ENCODE measurements at regions not wholly inside any gene's neighbourhood (a gene's known extent, or its start where the extent isn't known, plus 50 kb on each side); places are given as distances from the start of the nearest gene placed in this dataset.
A peak's percentile ranks its signal among the peaks of the same experiment; 100 is the strongest.
"Not testable (repeated sequence)": the region's sequence is repeated elsewhere in the genome, so short reads cannot be mapped to it uniquely, and the experiment has no call there.

DNA sequence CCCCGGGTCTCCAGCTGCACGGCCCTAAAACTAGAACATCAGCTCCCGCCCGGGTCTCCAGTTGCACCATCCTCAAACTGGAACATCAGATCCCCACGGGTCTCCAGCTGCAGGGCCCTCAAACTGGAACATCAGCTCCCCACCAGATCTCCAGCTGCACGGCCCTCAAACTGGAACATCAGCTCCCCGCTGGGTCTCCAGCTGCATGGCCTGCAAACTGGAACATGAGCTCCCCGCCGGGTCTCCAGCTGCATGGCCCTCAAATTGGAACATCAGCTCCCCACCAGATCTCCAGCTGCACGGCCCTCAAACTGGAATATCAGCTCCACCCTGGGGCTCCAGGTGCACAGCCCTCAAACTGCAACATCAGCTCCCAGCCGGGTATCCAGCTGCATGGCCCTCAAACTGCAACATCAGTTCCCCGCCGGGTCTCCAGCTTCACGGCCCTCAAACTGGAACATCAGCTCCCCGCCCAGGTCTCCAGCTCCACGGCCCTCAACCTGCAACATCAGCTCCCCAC, 93.5 kb upstream of the LPCAT1 start:
- H3K4me3 Mint-ChIP-seq; intact Hi-C loops (cut with micrococcal nuclease); H3K9me3 Mint-ChIP-seq; H3K27ac Mint-ChIP-seq: not testable (repeated sequence)
- Mint-ChIP-seq H3K36me3 (ENCODE audit: low read depth) (peaks cover 62% of the 10 kb centered on the region), H3K4me1 (ENCODE audit: low read depth) (peaks cover 22% of the 10 kb centered on the region), H3K27me3 (peaks cover 57% of the 10 kb centered on the region)

DNA sequence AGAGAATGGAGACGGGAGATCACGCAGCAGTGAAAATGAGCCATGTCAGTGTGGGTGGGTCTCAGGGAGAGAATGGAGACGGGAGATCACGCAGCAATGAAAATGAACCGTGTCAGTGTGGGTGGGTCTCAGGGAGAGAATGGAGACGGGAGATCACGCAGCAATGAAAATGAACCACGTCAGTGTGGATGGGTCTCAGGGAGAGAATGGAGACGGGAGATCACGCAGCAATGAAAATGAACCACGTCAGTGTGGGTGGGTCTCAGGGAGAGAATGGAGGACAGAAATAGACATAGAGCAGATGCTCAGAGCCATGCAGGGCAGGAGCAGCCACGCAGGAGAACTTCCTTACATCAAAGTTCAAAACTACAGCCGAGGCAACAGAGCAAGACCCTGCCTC, 89.8 kb upstream of the LPCAT1 start:
- peaks cover 18% of the 10 kb centered on the region for H3K4me1 Mint-ChIP-seq (ENCODE audit: low read depth)
- H3K4me3 Mint-ChIP-seq; intact Hi-C loops (cut with micrococcal nuclease); H3K27ac Mint-ChIP-seq; H3K9me3 Mint-ChIP-seq: not testable (repeated sequence)
- peaks cover 62% of the 10 kb centered on the region for H3K27me3 Mint-ChIP-seq
- peaks cover 37% of the 10 kb centered on the region for H3K36me3 Mint-ChIP-seq (ENCODE audit: low read depth)

- H3K4me3 Mint-ChIP-seq; H3K27ac Mint-ChIP-seq; H3K9me3 Mint-ChIP-seq; intact Hi-C loops (cut with micrococcal nuclease): not testable (repeated sequence)
- H3K27me3 Mint-ChIP-seq = peaks cover 73% of the 10 kb centered on the region
- peaks cover 18% of the 10 kb centered on the region for H3K36me3 Mint-ChIP-seq (ENCODE audit: low read depth)
- H3K4me1 Mint-ChIP-seq (ENCODE audit: low read depth) = peaks cover 13% of the 10 kb centered on the region
These were observed 86.8 kb upstream of the LPCAT1 start for GRCh38 chr5:1610526-1610925.

GRCh38 chr5:1609111-1609510, 85.4 kb upstream of the LPCAT1 start:
- H3K9me3 Mint-ChIP-seq; intact Hi-C loops (cut with micrococcal nuclease); H3K27ac Mint-ChIP-seq; H3K4me3 Mint-ChIP-seq: not testable (repeated sequence)
- H3K36me3 Mint-ChIP-seq (ENCODE audit: low read depth) = peaks cover 18% of the 10 kb centered on the region
- H3K27me3 Mint-ChIP-seq = peaks cover 75% of the 10 kb centered on the region
- H3K4me1 Mint-ChIP-seq (ENCODE audit: low read depth) = peaks cover 13% of the 10 kb centered on the region

DNA sequence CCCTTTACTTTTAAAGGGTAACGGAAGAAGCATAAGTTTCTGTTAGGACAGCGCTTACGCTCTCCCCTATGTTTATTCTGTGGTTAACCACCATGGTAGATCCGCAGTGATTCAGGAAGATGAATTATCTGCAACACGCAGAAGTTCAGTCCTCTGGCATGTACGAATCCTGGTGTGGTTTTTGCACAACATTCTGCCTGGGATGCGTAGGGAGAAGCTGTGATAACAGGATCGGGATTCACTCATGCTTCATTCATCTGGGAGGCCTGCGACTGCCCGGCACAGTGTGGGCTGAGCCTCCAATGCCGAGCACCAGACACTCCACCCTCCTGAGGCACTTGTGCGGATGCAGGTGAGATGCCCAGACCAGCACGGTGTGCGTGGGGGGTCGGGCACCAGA, 84.6 kb upstream of the LPCAT1 start:
- H3K9me3 Mint-ChIP-seq; intact Hi-C loops (cut with micrococcal nuclease); H3K4me3 Mint-ChIP-seq; H3K27ac Mint-ChIP-seq: not testable (repeated sequence)
- Mint-ChIP-seq H3K4me1 (ENCODE audit: low read depth) (peaks cover 13% of the 10 kb centered on the region), H3K36me3 (ENCODE audit: low read depth) (peaks cover 17% of the 10 kb centered on the region), H3K27me3 (peaks cover 79% of the 10 kb centered on the region)

DNA sequence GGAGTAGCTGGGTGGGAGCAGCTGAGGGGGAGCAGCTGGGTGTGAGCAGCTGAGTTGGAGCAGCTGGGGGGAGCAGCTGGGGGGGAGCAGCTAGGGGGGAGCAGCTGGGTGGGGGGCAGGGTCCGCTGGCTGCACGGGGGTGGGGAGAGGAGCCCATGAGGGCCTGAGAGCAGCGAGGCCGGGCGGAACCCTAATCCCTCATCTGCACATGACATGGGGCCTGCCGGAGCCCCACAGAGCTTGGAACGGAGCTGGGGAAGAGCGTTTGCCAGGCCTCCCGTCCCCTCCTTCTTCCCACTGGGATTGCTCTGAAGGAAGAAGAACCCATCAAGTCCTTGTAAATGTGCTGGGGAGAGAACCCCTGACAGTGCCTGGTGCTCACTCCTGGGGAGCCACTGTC, 83.2 kb upstream of the LPCAT1 start:
- H3K4me3 Mint-ChIP-seq; intact Hi-C loops (cut with micrococcal nuclease); H3K27ac Mint-ChIP-seq; H3K9me3 Mint-ChIP-seq; H3K36me3 Mint-ChIP-seq (ENCODE audit: low read depth): not testable (repeated sequence)
- Mint-ChIP-seq H3K4me1 (ENCODE audit: low read depth) (peaks cover 13% of the 10 kb centered on the region), H3K27me3 (peaks cover 72% of the 10 kb centered on the region)

GRCh38 chr5:1603916-1604315, 80.2 kb upstream of the LPCAT1 start:
- Mint-ChIP-seq H3K4me1 (ENCODE audit: low read depth) (peaks cover 15% of the 10 kb centered on the region), H3K36me3 (ENCODE audit: low read depth) (peaks cover 11% of the 10 kb centered on the region), H3K27me3 (peaks cover 62% of the 10 kb centered on the region)
- H3K27ac Mint-ChIP-seq; H3K9me3 Mint-ChIP-seq; intact Hi-C loops (cut with micrococcal nuclease); H3K4me3 Mint-ChIP-seq: not testable (repeated sequence)

GRCh38 chr5:1601565-1601964, 77.8 kb upstream of the LPCAT1 start:
- Mint-ChIP-seq H3K27me3 (peaks cover 55% of the 10 kb centered on the region), H3K36me3 (ENCODE audit: low read depth) (peaks cover 22% of the 10 kb centered on the region)
- intact Hi-C loops (cut with micrococcal nuclease); H3K27ac Mint-ChIP-seq; H3K9me3 Mint-ChIP-seq; H3K4me3 Mint-ChIP-seq; H3K4me1 Mint-ChIP-seq (ENCODE audit: low read depth): not testable (repeated sequence)

DNA sequence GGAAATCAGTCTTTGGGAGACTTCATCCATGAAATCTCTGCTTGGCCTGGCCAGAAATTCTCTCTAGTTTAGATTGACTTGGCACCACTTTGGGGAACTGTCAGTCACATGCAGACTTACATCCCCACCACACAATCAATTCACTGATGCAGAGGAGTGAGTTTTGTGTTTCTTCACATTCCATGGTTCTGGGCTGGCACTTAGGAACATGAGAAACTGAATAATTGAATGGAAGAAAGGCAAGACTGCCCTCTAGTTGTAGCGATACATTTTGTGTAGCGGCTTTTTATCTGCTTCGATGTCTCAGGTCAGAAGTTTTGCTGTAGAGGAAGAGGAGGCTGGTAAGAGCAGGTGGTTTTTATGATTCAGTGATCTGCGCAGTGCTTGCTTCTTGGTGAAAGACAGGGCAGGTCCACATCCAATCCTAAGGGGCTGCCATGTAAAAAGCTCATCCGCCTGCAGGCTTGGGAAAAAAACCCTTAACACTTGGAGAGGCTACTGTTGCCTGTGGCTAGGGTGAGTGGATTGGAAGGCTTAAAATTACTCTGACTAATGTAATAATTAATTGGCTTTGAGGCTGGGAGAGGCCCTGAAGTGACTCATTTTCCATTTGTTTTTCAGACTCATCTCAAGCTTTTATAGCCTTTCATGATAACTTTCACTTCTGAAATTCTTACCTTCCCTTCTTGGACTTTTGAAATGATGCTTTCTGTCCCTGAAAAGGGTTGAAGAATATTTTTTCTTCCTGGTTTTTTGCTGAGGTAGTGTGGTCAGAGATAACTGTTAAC, 75.4 kb upstream of the LPCAT1 start:
- H3K4me1 Mint-ChIP-seq (ENCODE audit: low read depth); H3K27ac Mint-ChIP-seq; H3K4me3 Mint-ChIP-seq; H3K9me3 Mint-ChIP-seq: not testable (repeated sequence)
- intact Hi-C loops (cut with micrococcal nuclease) = loop anchor here (10.0 kb wide), 1 partner anchor 94 kb away; no protein-coding TSS in a partner anchor
- peaks cover 27% of the 10 kb centered on the region for H3K36me3 Mint-ChIP-seq (ENCODE audit: low read depth)
- peaks cover 56% of the 10 kb centered on the region for H3K27me3 Mint-ChIP-seq

GRCh38 chr5:1597093-1597473, 73.3 kb upstream of the LPCAT1 start:
- peaks cover 20% of the 10 kb centered on the region for H3K4me1 Mint-ChIP-seq (ENCODE audit: low read depth)

DNA sequence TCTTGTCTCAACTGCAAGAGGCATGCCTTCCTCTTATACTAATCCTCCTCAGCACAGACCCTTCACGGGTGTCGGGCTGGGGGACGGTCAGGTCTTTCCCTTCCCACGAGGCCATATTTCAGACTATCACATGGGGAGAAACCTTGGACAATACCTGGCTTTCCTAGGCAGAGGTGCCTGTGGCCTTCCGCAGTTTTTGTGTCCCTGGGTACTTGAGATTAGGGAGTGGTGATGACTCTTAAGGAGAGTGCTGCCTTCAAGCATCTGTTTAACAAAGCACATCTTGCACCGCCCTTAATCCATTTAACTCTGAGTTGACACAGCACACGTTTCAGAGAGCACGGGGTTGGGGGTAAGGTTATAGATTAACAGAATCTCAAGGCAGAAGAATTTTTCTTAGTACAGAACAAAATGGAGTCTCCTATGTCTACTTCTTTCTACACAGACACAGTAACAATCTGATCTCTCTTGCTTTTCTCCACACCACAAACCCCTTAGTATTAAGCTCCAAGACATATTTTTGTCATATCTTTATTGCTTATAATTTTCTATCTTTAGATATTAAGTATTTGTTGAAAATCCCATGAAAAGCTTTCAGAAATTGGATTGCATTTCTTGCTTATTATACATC, 72.8 kb upstream of the LPCAT1 start:
- not testable (repeated sequence) for H3K9me3 Mint-ChIP-seq, H3K4me3 Mint-ChIP-seq, H3K27ac Mint-ChIP-seq
- peaks cover 35% of the 10 kb centered on the region for H3K36me3 Mint-ChIP-seq (ENCODE audit: low read depth)
- H3K4me1 Mint-ChIP-seq (ENCODE audit: low read depth) = peaks cover 20% of the 10 kb centered on the region
- H3K27me3 Mint-ChIP-seq = peaks cover 58% of the 10 kb centered on the region
- intact Hi-C loops (cut with micrococcal nuclease) = loop anchor here (10.0 kb wide), 1 partner anchor 92 kb away; no protein-coding TSS in a partner anchor

More at GRCh38 chr5:1597093-1597473, 73.3 kb upstream of the LPCAT1 start:
- not testable (repeated sequence) for H3K9me3 Mint-ChIP-seq, H3K4me3 Mint-ChIP-seq, H3K27ac Mint-ChIP-seq
- peaks cover 56% of the 10 kb centered on the region for H3K27me3 Mint-ChIP-seq
- peaks cover 35% of the 10 kb centered on the region for H3K36me3 Mint-ChIP-seq (ENCODE audit: low read depth)
- intact Hi-C loops (cut with micrococcal nuclease) = loop anchor here (10.0 kb wide), 1 partner anchor 92 kb away; no protein-coding TSS in a partner anchor

DNA sequence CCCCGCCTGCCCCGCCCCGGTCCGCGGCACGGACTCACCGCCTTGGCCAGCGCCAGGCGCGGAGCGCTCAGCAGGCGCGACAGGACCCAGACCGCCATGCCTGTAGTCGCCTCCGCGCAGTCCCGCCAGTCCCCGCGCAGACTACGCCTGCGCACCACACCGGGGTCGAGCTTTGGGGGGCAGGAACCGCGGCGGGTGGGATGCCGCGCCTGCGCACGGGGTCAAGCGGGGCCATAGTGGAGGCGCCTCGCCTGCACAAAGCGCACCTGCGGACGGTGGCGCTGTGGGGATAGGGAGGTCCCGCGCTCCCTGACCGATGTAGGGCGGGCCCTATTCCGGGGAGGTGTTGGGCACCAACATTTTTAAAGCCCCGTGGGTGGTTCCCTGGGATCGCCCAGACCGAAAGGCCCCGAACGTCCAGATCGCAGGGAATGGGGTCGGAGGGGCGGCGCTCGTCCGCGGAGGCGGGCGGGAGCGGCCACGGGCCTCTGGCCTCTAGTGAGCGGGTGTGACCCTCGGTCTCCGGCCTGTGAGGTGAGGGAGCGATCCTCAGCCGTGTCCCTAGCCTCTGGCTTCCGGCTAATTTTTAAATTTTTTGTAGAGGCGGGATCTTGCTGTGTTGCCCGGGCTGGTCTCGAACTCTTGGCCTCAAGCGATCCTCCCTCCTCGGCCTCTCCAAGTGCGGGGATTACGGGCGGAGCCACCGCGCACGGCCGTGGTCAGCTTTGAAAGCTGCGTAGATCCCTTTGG, 70.8 kb upstream of the LPCAT1 start:
- Mint-ChIP-seq H3K36me3 (ENCODE audit: low read depth) (peaks cover 30% of the 10 kb centered on the region), H3K4me3 (peak overlapping the region; percentile 80), H3K4me1 (ENCODE audit: low read depth) (peaks cover 20% of the 10 kb centered on the region), H3K27me3 (peaks cover 48% of the 10 kb centered on the region), H3K27ac (peak overlapping the region; percentile 53), H3K9me3 (no peaks in the 10 kb centered on the region)
- intact Hi-C loops (cut with micrococcal nuclease) = loop anchor here (10.0 kb wide), 1 partner anchor 90 kb away; no protein-coding TSS in a partner anchor

DNA sequence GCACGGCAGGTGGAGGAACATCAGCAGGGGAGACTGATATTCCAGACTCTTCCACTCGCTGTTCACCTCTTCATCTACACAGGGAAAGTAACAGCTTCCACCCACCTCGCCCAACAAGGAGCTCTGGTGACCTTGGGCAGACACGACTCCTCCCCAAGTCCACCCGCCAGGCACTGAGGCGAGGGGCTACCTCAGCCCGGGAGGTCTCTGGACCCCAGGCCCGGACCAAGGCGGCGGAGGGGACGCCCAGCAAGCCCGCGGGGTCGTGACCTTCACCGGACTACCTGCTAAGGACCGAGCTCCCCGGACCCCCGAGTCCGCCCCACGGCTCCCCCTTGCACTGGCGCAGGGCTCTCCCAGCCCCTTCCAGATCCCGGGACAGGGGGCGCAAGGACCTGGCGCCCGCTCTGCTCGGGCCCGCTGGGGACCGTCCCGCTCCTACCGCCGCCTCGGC, 70.2 kb upstream of the LPCAT1 start:
- no peaks in the 10 kb centered on the region for H3K9me3 Mint-ChIP-seq
- intact Hi-C loops (cut with micrococcal nuclease) = loop anchor here (10.0 kb wide), 1 partner anchor 89 kb away; no protein-coding TSS in a partner anchor

More for the DNA sequence above, 70.2 kb upstream of the LPCAT1 start:
- Mint-ChIP-seq H3K27ac (peak overlapping the region; percentile 53), H3K4me1 (ENCODE audit: low read depth) (peaks cover 14% of the 10 kb centered on the region), H3K4me3 (peak overlapping the region; percentile 80), H3K36me3 (ENCODE audit: low read depth) (peaks cover 26% of the 10 kb centered on the region), H3K27me3 (peaks cover 45% of the 10 kb centered on the region)
